ENCODE measurements at regions not wholly inside any gene's neighbourhood (a gene's known extent, or its start where the extent isn't known, plus 50 kb on each side); places are given as distances from the start of the nearest gene placed in this dataset.

DNA sequence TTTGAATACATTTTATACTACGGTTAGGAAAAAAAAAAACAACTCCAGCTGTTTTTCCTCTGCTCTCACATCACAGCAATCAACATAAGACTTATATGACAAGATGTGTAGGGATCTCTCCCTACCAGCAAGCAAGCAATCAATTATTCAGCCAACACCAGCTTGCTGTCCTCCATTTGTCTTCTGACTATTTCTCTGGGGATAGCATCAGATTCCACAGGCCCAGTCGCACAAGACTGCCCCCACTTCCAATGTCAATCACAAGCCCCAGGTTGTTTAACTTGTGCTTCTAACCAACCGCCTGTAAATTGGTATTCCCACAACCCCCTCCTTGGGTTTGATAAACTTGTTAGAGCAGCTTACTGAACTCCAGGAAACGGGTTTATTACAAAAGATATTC lies 873.1 kb upstream of the TMPRSS15 start:
- TF ChIP-seq ZNF274 (IDR thresholded peaks at IDR 0.05; ENCODE audit: low read depth, low read length): no peak
- TF ChIP-seq YY1 (IDR thresholded peaks at IDR 0.05; ENCODE audit: insufficient read depth, insufficient read length): no peak
- TF ChIP-seq SUZ12 (IDR thresholded peaks at IDR 0.05; ENCODE audit: extremely low read depth, insufficient read depth, insufficient read length): no peak

Measured in NT2/D1 (cell line).